RWPE2 (cell line): ENCODE measurements at regions not wholly inside any gene's neighbourhood (a gene's known extent, or its start where the extent isn't known, plus 50 kb on each side); places are given as distances from the start of the nearest gene placed in this dataset.

ENCODE experiments used
- ATAC-seq: fragments of 200-7000 bp; cut with Tn5 transposase; 3 replicates; pipeline ENCODE4 v1.9.1; 2021; ENCODE audit warnings: low read depth
- DNase-seq: peaks from one replicate; pipeline ENCODE4 v3.0.0-alpha.2; 2020; ENCODE audit warnings: low spot score
- H3K27ac ChIP-seq: fragments of 450-650 bp; 2 replicates; pipeline ENCODE4 v1.5.1; 2017; ENCODE audit warnings: mild to moderate bottlenecking; ENCODE audit not compliant: poor library complexity, severe bottlenecking
- H3K27me3 ChIP-seq: fragments of 250-450 bp; sonication (Bioruptor Pico); 2 replicates; pipeline ENCODE4 v1.5.1; 2021; ENCODE audit warnings: mild to moderate bottlenecking, moderate library complexity; ENCODE audit not compliant: insufficient read depth, poor library complexity, severe bottlenecking
- H3K36me3 ChIP-seq: fragments of 250-450 bp; sonication (Bioruptor Pico); 2 replicates; pipeline ENCODE4 v1.5.1; 2020; ENCODE audit warnings: low read depth, mild to moderate bottlenecking, moderate library complexity
- H3K4me1 ChIP-seq: fragments of 250-450 bp; sonication (Bioruptor Pico); 2 replicates; pipeline ENCODE4 v1.5.1; 2021; ENCODE audit warnings: mild to moderate bottlenecking, moderate library complexity; ENCODE audit not compliant: insufficient read depth, poor library complexity, severe bottlenecking
- H3K4me3 ChIP-seq: fragments of 250-450 bp; sonication (Bioruptor Pico); 2 replicates; pipeline ENCODE4 v1.5.1; 2021; ENCODE audit warnings: mild to moderate bottlenecking, moderate library complexity; ENCODE audit not compliant: severe bottlenecking
- H3K9me3 ChIP-seq: fragments of 250-450 bp; sonication (Bioruptor Pico); 2 replicates; pipeline ENCODE4 v1.5.1; 2021; ENCODE audit warnings: mild to moderate bottlenecking, moderate library complexity; ENCODE audit not compliant: severe bottlenecking
- CTCF ChIP-seq: fragments of 450-650 bp; IDR thresholded peaks from one replicate; pipeline ENCODE4 v1.5.1; 2017; ENCODE audit warnings: mild to moderate bottlenecking, moderate library complexity; ENCODE audit not compliant: poor library complexity, severe bottlenecking

GRCh38 chr3:144229330-144229729 lies 257.7 kb downstream of the DIPK2A start:
- no peak overlapping the region for H3K27ac ChIP-seq
- H3K36me3 ChIP-seq: no peaks in the 10 kb centered on the region
- DNase-seq (no peak), ATAC-seq (no peak)
- no peaks in the 10 kb centered on the region for H3K9me3 ChIP-seq
- no peaks in the 10 kb centered on the region for H3K4me1 ChIP-seq
- no peak overlapping the region for H3K4me3 ChIP-seq
- H3K27me3 ChIP-seq: no peaks in the 10 kb centered on the region
- no peak for TF ChIP-seq CTCF

- H3K9me3 ChIP-seq: no peaks in the 10 kb centered on the region
- no peaks in the 10 kb centered on the region for H3K27me3 ChIP-seq
- no peak for DNase-seq
- H3K4me3 ChIP-seq: no peak overlapping the region
- no peak overlapping the region for H3K27ac ChIP-seq
- H3K4me1 ChIP-seq: no peaks in the 10 kb centered on the region
- no peak for TF ChIP-seq CTCF
- no peak for ATAC-seq
- no peaks in the 10 kb centered on the region for H3K36me3 ChIP-seq
Observed at GRCh38 chr3:144229953-144230352, 258.3 kb downstream of the DIPK2A start.

GRCh38 chr3:144235489-144235888 lies 263.9 kb downstream of the DIPK2A start:
- Histone ChIP-seq H3K4me1 (no peaks in the 10 kb centered on the region), H3K27ac (no peak overlapping the region), H3K9me3 (no peaks in the 10 kb centered on the region), H3K27me3 (no peaks in the 10 kb centered on the region), H3K4me3 (no peak overlapping the region), H3K36me3 (no peaks in the 10 kb centered on the region)
- TF ChIP-seq CTCF: no peak
- ATAC-seq: no peak
- DNase-seq: no peak

GRCh38 chr3:144237351-144237750 lies 265.7 kb downstream of the DIPK2A start:
- Histone ChIP-seq H3K4me1 (no peaks in the 10 kb centered on the region), H3K27me3 (no peaks in the 10 kb centered on the region), H3K9me3 (no peaks in the 10 kb centered on the region), H3K4me3 (no peak overlapping the region), H3K27ac (no peak overlapping the region), H3K36me3 (no peaks in the 10 kb centered on the region)
- no peak for TF ChIP-seq CTCF
- DNase-seq: no peak
- no peak for ATAC-seq

GRCh38 chr3:144241404-144241803 lies 269.8 kb downstream of the DIPK2A start:
- Histone ChIP-seq H3K36me3 (no peaks in the 10 kb centered on the region), H3K9me3 (no peaks in the 10 kb centered on the region), H3K4me1 (no peaks in the 10 kb centered on the region), H3K27ac (no peak overlapping the region), H3K4me3 (no peak overlapping the region), H3K27me3 (no peaks in the 10 kb centered on the region)
- no peak for TF ChIP-seq CTCF
- ATAC-seq (no peak), DNase-seq (no peak)
